ENCODE measurements at regions not wholly inside any gene's neighbourhood (a gene's known extent, or its start where the extent isn't known, plus 50 kb on each side); places are given as distances from the start of the nearest gene placed in this dataset.

- TF ChIP-seq ZNF114 (CRISPR knock-in tag; IDR thresholded peaks at IDR 0.05): no peak
- no peak for TF ChIP-seq JUNB (IDR thresholded peaks at IDR 0.05; ENCODE audit: unreplicated experiment)
- no peak for TF ChIP-seq STAT1 (IDR thresholded peaks at IDR 0.05; ENCODE audit: unreplicated experiment)
Observed at GRCh38 chr7:29639886-29640595, 76.4 kb downstream of the PRR15 start (continued).

GRCh38 chr7:29641651-29642050 lies 78.0 kb downstream of the PRR15 start:
- Mint-ChIP-seq H3K36me3 (ENCODE audit: low read depth) (no peaks in the 10 kb centered on the region), H3K4me1 (peaks cover 9% of the 10 kb centered on the region)
- TF ChIP-seq REST (IDR thresholded peaks at IDR 0.05; ENCODE audit: unreplicated experiment) (no peak), NANOG (IDR thresholded peaks at IDR 0.05; ENCODE audit: borderline replicate concordance) (no peak), CREB1 (CRISPR knock-in tag; IDR thresholded peaks at IDR 0.05; ENCODE audit: low read depth) (no peak), ZNF114 (CRISPR knock-in tag; IDR thresholded peaks at IDR 0.05) (no peak), JUNB (IDR thresholded peaks at IDR 0.05; ENCODE audit: unreplicated experiment) (no peak), STAT1 (IDR thresholded peaks at IDR 0.05; ENCODE audit: unreplicated experiment) (no peak), EZH2 (IDR thresholded peaks at IDR 0.05; ENCODE audit: low read depth, unreplicated experiment) (no peak), POLR2AphosphoS5 (IDR thresholded peaks at IDR 0.05; ENCODE audit: low read depth) (no peak), ZNF462 (CRISPR knock-in tag; IDR thresholded peaks at IDR 0.05) (no peak), CTCF (conservative IDR thresholded peaks at IDR 0.05; ENCODE audit: low read depth in 2 of 2) (no peak), ZNF331 (CRISPR knock-in tag; IDR thresholded peaks at IDR 0.05; ENCODE audit: low read depth) (no peak), ETS1 (IDR thresholded peaks at IDR 0.05) (no peak)

More at GRCh38 chr7:29641651-29642050, 78.0 kb downstream of the PRR15 start:
- Histone ChIP-seq H3K27me3 (ENCODE audit: insufficient read depth) (no peaks in the 10 kb centered on the region), H3K4me3 (no peak overlapping the region), H3F3A (replicated peaks; ENCODE audit: low read depth) (no peaks in the 10 kb centered on the region), H3K27ac (ENCODE audit: low read depth) (no peak overlapping the region), H3K36me3 (ENCODE audit: insufficient read depth) (no peaks in the 10 kb centered on the region), H4K20me1 (replicated peaks; ENCODE audit: insufficient read depth) (no peaks in the 10 kb centered on the region), H3K4me1 (ENCODE audit: insufficient read depth) (no peaks in the 10 kb centered on the region), H3K4me2 (no peak overlapping the region), H3K79me2 (replicated peaks; ENCODE audit: insufficient read depth) (no peaks in the 10 kb centered on the region), H3K9me2 (ENCODE audit: insufficient read depth) (no peaks in the 10 kb centered on the region), H2AFZ (no peak overlapping the region)
- DNase-seq (ENCODE audit: low spot score) (no peak), ATAC-seq (no peak)
- Mint-ChIP-seq H3K27ac (peak overlapping the region; percentile 5; the same call in 1 of the 2 replicates), H3K27me3 (ENCODE audit: insufficient read depth, low read depth, poor library complexity) (no peaks in the 10 kb centered on the region), H3K9me3 (no peaks in the 10 kb centered on the region), H3K4me3 (no peak overlapping the region)

Measured in GM23338 (cell line).